Stimulated activated CD8-positive, alpha-beta memory T cell treated with anti-CD3 and anti-CD28 coated beads, Interleukin-15, amount 100 ng/mL, for 48 hours (primary cell): ENCODE measurements at regions not wholly inside any gene's neighbourhood (a gene's known extent, or its start where the extent isn't known, plus 50 kb on each side); places are given as distances from the start of the nearest gene placed in this dataset.

ENCODE experiments used
- DNase-seq, 2 donors: peaks; one replicate each; pipeline ENCODE4 v3.0.0-alpha.2; 2020; ENCODE audit warnings: low read depth in 2 of 2

- DNase-seq: no peak
Measured at GRCh38 chr4:138751309-138751708, 264.3 kb upstream of the NOCT start.

- DNase-seq: no peak
Measured at GRCh38 chr4:138749303-138749702, 266.3 kb upstream of the NOCT start.

GRCh38 chr4:138741766-138742377 lies 273.7 kb upstream of the NOCT start:
- no peak for DNase-seq

- no peak for DNase-seq
Measured at GRCh38 chr4:138740816-138741745, 274.5 kb upstream of the NOCT start.

GRCh38 chr4:138736362-138736761 lies 279.2 kb upstream of the NOCT start:
- DNase-seq: no peak

GRCh38 chr4:138734746-138735145 lies 280.8 kb upstream of the NOCT start:
- DNase-seq: no peak

- DNase-seq: no peak
Measured at GRCh38 chr4:138728566-138728965, 287.0 kb upstream of the NOCT start.

GRCh38 chr4:138727731-138728130 lies 287.9 kb upstream of the NOCT start:
- no peak for DNase-seq

- DNase-seq: no peak
Measured at GRCh38 chr4:138724530-138724929, 291.1 kb upstream of the NOCT start.

- no peak for DNase-seq
Measured at GRCh38 chr4:138716559-138717335, 298.8 kb upstream of the NOCT start.

GRCh38 chr4:138710297-138710696 lies 305.3 kb upstream of the NOCT start:
- no peak for DNase-seq

- no peak for DNase-seq
Measured at GRCh38 chr4:138709859-138710258, 305.7 kb upstream of the NOCT start.

GRCh38 chr4:138707746-138708677 lies 307.6 kb upstream of the NOCT start:
- DNase-seq: no peak

- no peak for DNase-seq
Measured at GRCh38 chr4:138706201-138706600, 309.4 kb upstream of the NOCT start.

- DNase-seq: no peak
Measured at GRCh38 chr4:138702190-138702824, 313.3 kb upstream of the NOCT start.

- no peak for DNase-seq
Measured at GRCh38 chr4:138698641-138699040, 316.9 kb upstream of the NOCT start.

GRCh38 chr4:138697851-138698250 lies 317.7 kb upstream of the NOCT start:
- no peak for DNase-seq

- no peak for DNase-seq
Measured at GRCh38 chr4:138696771-138697170, 318.8 kb upstream of the NOCT start.

- DNase-seq: no peak
Measured at GRCh38 chr4:138696058-138696457, 319.5 kb upstream of the NOCT start.

GRCh38 chr4:138693526-138693925 lies 322.1 kb upstream of the NOCT start:
- no peak for DNase-seq

GRCh38 chr4:138692411-138692810 lies 323.2 kb upstream of the NOCT start:
- DNase-seq: no peak
